G401 (cell line): ENCODE measurements at regions not wholly inside any gene's neighbourhood (a gene's known extent, or its start where the extent isn't known, plus 50 kb on each side); places are given as distances from the start of the nearest gene placed in this dataset.

ENCODE experiments used
- DNase-seq: peaks from one replicate; pipeline ENCODE4 v3.0.0-alpha.2; 2015; ENCODE audit warnings: low spot score
- in situ Hi-C: cut with HindIII; loops from 2 replicates; pipeline ENCODE4 v1.10.0; 2016; ENCODE audit warnings: low sequenced_read_pairs, mixed read lengths

- peak; percentile 75 for DNase-seq
- in situ Hi-C loops = no loop called here
Observed at GRCh38 chr1:18535391-18536210, 54.9 kb downstream of the KLHDC7A start.

GRCh38 chr1:18536356-18536755 lies 55.6 kb downstream of the KLHDC7A start:
- in situ Hi-C loops = no loop called here
- DNase-seq = peak; percentile 27

- no peak for DNase-seq
- in situ Hi-C loops = no loop called here
Observed at GRCh38 chr1:18536915-18537314, 56.2 kb downstream of the KLHDC7A start.

- in situ Hi-C loops = no loop called here
- no peak for DNase-seq
Observed at GRCh38 chr1:18537386-18538306, 56.9 kb downstream of the KLHDC7A start.

- in situ Hi-C loops = no loop called here
- no peak for DNase-seq
Observed at GRCh38 chr1:18539171-18539570, 58.4 kb downstream of the KLHDC7A start.

GRCh38 chr1:18540136-18540765 lies 59.5 kb downstream of the KLHDC7A start:
- in situ Hi-C loops = no loop called here
- no peak for DNase-seq

- no peak for DNase-seq
- in situ Hi-C loops = no loop called here
Observed at GRCh38 chr1:18541046-18541795, 60.5 kb downstream of the KLHDC7A start.

- in situ Hi-C loops = no loop called here
- DNase-seq = no peak
Observed at GRCh38 chr1:18542351-18542750, 61.6 kb downstream of the KLHDC7A start.

GRCh38 chr1:18546026-18546425 lies 65.3 kb downstream of the KLHDC7A start:
- in situ Hi-C loops = no loop called here
- no peak for DNase-seq

- in situ Hi-C loops = no loop called here
- DNase-seq = no peak
Observed at GRCh38 chr1:18547460-18547859, 66.7 kb downstream of the KLHDC7A start.

GRCh38 chr1:18548643-18549042 lies 67.9 kb downstream of the KLHDC7A start:
- in situ Hi-C loops = no loop called here

GRCh38 chr1:18549106-18549505 lies 68.4 kb downstream of the KLHDC7A start:
- in situ Hi-C loops = no loop called here

More at GRCh38 chr1:18548643-18549042, 67.9 kb downstream of the KLHDC7A start:
- DNase-seq = no peak

GRCh38 chr1:18549906-18550305 lies 69.2 kb downstream of the KLHDC7A start:
- in situ Hi-C loops = no loop called here
- DNase-seq = peak; percentile 63

More at GRCh38 chr1:18549106-18549505, 68.4 kb downstream of the KLHDC7A start:
- DNase-seq = no peak

GRCh38 chr1:18552631-18553030 lies 71.9 kb downstream of the KLHDC7A start:
- in situ Hi-C loops = no loop called here
- no peak for DNase-seq

GRCh38 chr1:18553388-18553787 lies 72.7 kb downstream of the KLHDC7A start:
- in situ Hi-C loops = no loop called here
- no peak for DNase-seq

- in situ Hi-C loops = no loop called here
- DNase-seq = no peak
Observed at GRCh38 chr1:18554099-18554498, 73.4 kb downstream of the KLHDC7A start.

GRCh38 chr1:18554597-18554996 lies 73.9 kb downstream of the KLHDC7A start:
- in situ Hi-C loops = no loop called here
- DNase-seq = no peak

GRCh38 chr1:18555036-18555435 lies 74.3 kb downstream of the KLHDC7A start:
- no peak for DNase-seq
- in situ Hi-C loops = no loop called here

GRCh38 chr1:18556364-18556763 lies 74.3 kb upstream of the PAX7 start:
- DNase-seq = peak; percentile 64
- in situ Hi-C loops = no loop called here
